ENCODE measurements at regions not wholly inside any gene's neighbourhood (a gene's known extent, or its start where the extent isn't known, plus 50 kb on each side); places are given as distances from the start of the nearest gene placed in this dataset.

DNA sequence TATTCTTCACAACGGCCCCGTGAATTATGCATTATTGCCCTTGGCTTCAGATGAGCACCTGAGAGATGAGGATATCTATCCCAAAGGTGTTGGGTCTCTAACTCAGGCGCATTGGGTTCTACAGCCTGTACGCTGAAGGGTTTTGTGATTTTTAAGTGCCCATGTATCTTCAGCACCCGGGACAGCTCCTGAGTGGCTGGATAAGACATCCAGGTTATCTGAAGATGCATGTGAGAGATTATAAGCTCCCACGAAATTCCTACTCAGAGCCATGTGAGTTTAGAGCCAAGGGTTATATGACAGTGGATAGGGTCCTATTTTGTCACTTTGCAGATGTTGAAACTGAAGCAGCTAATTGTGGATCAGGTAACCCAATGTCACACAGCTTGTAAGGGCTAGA, 612.3 kb upstream of the EEF2KMT start:
- H3K27me3 Mint-ChIP-seq (ENCODE audit: low read depth) = no peaks in the 10 kb centered on the region
- no peaks in the 10 kb centered on the region for H3K4me1 Mint-ChIP-seq
- H3K9me3 Mint-ChIP-seq = no peaks in the 10 kb centered on the region
- H3K4me3 Mint-ChIP-seq = no peak overlapping the region
- H3K36me3 Mint-ChIP-seq (ENCODE audit: low read depth) = no peaks in the 10 kb centered on the region
- H3K27ac Mint-ChIP-seq = no peak overlapping the region
- TF ChIP-seq, protein P1, sequence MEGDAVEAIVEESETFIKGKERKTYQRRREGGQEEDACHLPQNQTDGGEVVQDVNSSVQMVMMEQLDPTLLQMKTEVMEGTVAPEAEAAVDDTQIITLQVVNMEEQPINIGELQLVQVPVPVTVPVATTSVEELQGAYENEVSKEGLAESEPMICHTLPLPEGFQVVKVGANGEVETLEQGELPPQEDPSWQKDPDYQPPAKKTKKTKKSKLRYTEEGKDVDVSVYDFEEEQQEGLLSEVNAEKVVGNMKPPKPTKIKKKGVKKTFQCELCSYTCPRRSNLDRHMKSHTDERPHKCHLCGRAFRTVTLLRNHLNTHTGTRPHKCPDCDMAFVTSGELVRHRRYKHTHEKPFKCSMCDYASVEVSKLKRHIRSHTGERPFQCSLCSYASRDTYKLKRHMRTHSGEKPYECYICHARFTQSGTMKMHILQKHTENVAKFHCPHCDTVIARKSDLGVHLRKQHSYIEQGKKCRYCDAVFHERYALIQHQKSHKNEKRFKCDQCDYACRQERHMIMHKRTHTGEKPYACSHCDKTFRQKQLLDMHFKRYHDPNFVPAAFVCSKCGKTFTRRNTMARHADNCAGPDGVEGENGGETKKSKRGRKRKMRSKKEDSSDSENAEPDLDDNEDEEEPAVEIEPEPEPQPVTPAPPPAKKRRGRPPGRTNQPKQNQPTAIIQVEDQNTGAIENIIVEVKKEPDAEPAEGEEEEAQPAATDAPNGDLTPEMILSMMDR (IDR thresholded peaks at IDR 0.05; ENCODE audit: unreplicated experiment in 3 of 3) = no peak

GRCh38 chr16:5706211-5706610, 608.6 kb upstream of the EEF2KMT start:
- Mint-ChIP-seq H3K27me3 (ENCODE audit: low read depth) (no peaks in the 10 kb centered on the region), H3K36me3 (ENCODE audit: low read depth) (no peaks in the 10 kb centered on the region), H3K4me3 (no peak overlapping the region), H3K9me3 (no peaks in the 10 kb centered on the region), H3K27ac (no peak overlapping the region), H3K4me1 (no peaks in the 10 kb centered on the region)
- TF ChIP-seq, protein P1 (IDR thresholded peaks at IDR 0.05; ENCODE audit: unreplicated experiment in 3 of 3) = no peak

DNA sequence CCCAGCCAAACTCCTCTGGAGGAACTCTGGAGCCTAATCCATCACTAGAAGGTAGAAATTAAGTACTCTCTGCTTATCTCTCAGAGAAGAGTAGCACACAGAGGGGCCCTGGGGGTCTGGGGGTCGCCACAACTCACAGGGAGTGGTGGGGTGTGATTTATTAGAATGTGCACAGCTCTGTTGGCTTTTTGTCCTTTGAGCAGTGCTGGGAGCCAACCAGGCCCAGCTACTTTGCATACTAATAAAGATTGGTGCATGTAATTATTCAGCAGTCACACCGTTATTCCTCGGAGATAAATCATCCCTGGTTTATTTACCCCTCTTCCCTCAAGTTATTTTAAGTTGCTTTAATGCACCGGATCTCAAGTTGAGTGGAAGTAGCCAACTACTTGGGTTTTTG, 606.7 kb upstream of the EEF2KMT start:
- TF ChIP-seq, protein P1 (IDR thresholded peaks at IDR 0.05; ENCODE audit: unreplicated experiment in 3 of 3) = no peak
- Mint-ChIP-seq H3K36me3 (ENCODE audit: low read depth) (no peaks in the 10 kb centered on the region), H3K27ac (no peak overlapping the region), H3K4me3 (no peak overlapping the region), H3K9me3 (no peaks in the 10 kb centered on the region), H3K4me1 (no peaks in the 10 kb centered on the region), H3K27me3 (ENCODE audit: low read depth) (no peaks in the 10 kb centered on the region)

DNA sequence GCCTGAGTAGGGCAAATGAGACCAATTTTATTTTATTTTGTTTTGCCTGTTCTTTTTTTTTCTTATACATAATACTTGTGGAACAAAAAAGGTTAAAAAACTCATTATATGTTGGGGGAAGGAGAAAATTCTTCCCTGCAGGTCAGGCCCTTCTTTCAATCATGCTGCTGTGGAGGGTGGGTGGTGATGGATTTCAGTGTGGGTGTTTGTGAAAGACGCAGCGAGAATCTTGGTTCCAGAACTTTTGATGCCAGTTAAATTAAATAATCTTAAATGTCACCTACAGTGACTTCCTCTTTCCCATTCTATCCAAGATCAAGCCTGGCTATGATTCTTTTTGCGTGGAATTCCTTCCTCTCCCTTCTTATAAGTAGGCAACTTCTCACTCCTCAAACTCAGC, 595.8 kb upstream of the EEF2KMT start:
- TF ChIP-seq, protein P1 (IDR thresholded peaks at IDR 0.05; ENCODE audit: unreplicated experiment in 3 of 3) = no peak
- no peaks in the 10 kb centered on the region for H3K9me3 Mint-ChIP-seq
- no peak overlapping the region for H3K4me3 Mint-ChIP-seq
- no peaks in the 10 kb centered on the region for H3K4me1 Mint-ChIP-seq
- H3K36me3 Mint-ChIP-seq (ENCODE audit: low read depth) = no peaks in the 10 kb centered on the region
- peaks cover 3% of the 10 kb centered on the region for H3K27me3 Mint-ChIP-seq (ENCODE audit: low read depth)
- no peak overlapping the region for H3K27ac Mint-ChIP-seq

DNA sequence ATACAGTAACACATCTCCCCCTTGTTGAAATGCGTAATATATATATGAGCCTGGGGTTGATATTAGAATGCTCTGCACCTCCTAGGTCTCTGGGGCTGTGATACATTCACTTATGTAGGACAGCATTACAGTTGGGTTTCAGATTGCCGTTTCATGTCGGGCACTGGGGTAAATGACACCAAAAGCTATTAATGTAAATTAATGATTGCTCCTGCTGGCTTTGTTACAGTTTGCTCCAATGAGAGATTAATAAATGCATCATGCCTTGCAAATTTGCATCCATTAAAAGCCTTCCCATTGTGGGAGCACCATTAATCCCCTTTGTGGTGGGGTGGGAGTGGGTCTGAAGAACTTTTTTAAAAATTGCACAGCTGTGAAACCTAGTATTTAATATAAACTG, 584.4 kb upstream of the EEF2KMT start:
- Mint-ChIP-seq H3K36me3 (ENCODE audit: low read depth) (no peaks in the 10 kb centered on the region), H3K9me3 (peaks cover 3% of the 10 kb centered on the region), H3K4me3 (no peak overlapping the region), H3K27ac (no peak overlapping the region), H3K4me1 (no peaks in the 10 kb centered on the region), H3K27me3 (ENCODE audit: low read depth) (peaks cover 9% of the 10 kb centered on the region)
- TF ChIP-seq, protein P1 (IDR thresholded peaks at IDR 0.05; ENCODE audit: unreplicated experiment in 3 of 3) = no peak

GRCh38 chr16:5678371-5678770, 580.8 kb upstream of the EEF2KMT start:
- Mint-ChIP-seq H3K9me3 (peaks cover 3% of the 10 kb centered on the region), H3K4me3 (no peak overlapping the region), H3K27ac (no peak overlapping the region), H3K36me3 (ENCODE audit: low read depth) (no peaks in the 10 kb centered on the region), H3K27me3 (ENCODE audit: low read depth) (peaks cover 9% of the 10 kb centered on the region), H3K4me1 (no peaks in the 10 kb centered on the region)
- TF ChIP-seq, protein P1 (IDR thresholded peaks at IDR 0.05; ENCODE audit: unreplicated experiment in 3 of 3) = no peak

Measured in nephron (organoid).